Ascending aorta (tissue), 2 donors: ENCODE measurements at regions not wholly inside any gene's neighbourhood (a gene's known extent, or its start where the extent isn't known, plus 50 kb on each side); places are given as distances from the start of the nearest gene placed in this dataset.
"Not testable (repeated sequence)": the region's sequence is repeated elsewhere in the genome, so short reads cannot be mapped to it uniquely, and the experiment has no call there.

Source experiments
- DNase-seq, 2 donors: peaks; one replicate each; pipeline ENCODE4 v3.0.0-alpha.2; 2019; ENCODE audit warnings: low spot score in 2 of 2
- H3K27ac ChIP-seq, 2 donors: fragments of 200-600 bp; sonication (generic); one replicate each; pipeline ENCODE4 v1.5.1; 2016 to 2017; ENCODE audit warnings: mild to moderate bottlenecking in 1 of 2
- H3K27me3 ChIP-seq: fragments of 200-600 bp; sonication (generic); one replicate; pipeline ENCODE4 v1.5.1; 2017
- H3K36me3 ChIP-seq, 2 donors: fragments of 200-600 bp; sonication (generic); one replicate each; pipeline ENCODE4 v1.5.1; 2016
- H3K4me1 ChIP-seq, 2 donors: fragments of 200-600 bp; sonication (generic); one replicate each; pipeline ENCODE4 v1.5.1; 2016 to 2017; ENCODE audit warnings: mild to moderate bottlenecking in 1 of 2
- H3K4me3 ChIP-seq, 2 donors: fragments of 200-600 bp; sonication (generic); one replicate each; pipeline ENCODE4 v1.5.1; 2016 to 2017; ENCODE audit warnings: mild to moderate bottlenecking in 1 of 2
- H3K9me3 ChIP-seq, 2 donors: fragments of 200-600 bp; sonication (generic); one replicate each; pipeline ENCODE4 v1.5.1; 2016
- intact Hi-C: fragments of 100-400 bp; cut with DNase I; formaldehyde crosslinking; loops from one replicate; pipeline ENCODE4 v1.15.1; 2023
- TF ChIP-seq, protein P1 (sequence below), 3 experiments: fragments of 200-600 bp in 2 of 3; fragments of 450-650 bp in 1 of 3; sonication (generic) in 2 of 3; IDR thresholded peaks; one replicate each; pipeline ENCODE4 v1.5.1; 2016 to 2019; ENCODE audit warnings: antibody characterized with exemption in 3 of 3, mild to moderate bottlenecking in 1 of 3, moderate library complexity in 1 of 3

DNA sequence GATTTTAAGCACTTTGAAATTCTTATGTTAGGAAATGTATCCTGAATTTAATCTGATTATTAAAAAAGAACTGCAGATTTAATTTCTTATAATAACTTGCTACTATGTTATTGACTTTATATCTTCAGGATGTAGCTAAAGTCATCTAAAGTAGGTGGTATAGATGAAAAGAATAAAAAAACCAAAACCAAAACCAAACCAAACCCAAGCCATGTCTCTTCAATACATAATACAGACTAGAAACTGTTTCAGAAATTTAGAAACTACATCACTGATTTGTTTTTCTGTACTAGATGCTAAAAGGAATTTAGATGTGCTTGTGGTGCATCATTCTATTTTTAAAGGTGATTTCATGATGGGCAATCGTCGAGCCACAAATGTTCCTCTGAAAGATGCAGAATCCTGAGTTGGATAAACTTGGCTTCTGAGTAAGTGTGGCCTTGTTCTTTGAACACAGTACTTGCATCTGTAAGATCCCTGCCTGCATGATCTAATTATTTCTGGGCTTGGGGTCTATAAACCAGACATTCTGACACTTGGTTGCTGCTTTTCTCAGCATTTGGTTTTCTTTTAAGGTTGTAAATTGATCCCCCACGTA lies 287.1 kb upstream of the SUCLG2 start:
- no peaks in the 10 kb centered on the region for H3K9me3 ChIP-seq
- TF ChIP-seq, protein P1, sequence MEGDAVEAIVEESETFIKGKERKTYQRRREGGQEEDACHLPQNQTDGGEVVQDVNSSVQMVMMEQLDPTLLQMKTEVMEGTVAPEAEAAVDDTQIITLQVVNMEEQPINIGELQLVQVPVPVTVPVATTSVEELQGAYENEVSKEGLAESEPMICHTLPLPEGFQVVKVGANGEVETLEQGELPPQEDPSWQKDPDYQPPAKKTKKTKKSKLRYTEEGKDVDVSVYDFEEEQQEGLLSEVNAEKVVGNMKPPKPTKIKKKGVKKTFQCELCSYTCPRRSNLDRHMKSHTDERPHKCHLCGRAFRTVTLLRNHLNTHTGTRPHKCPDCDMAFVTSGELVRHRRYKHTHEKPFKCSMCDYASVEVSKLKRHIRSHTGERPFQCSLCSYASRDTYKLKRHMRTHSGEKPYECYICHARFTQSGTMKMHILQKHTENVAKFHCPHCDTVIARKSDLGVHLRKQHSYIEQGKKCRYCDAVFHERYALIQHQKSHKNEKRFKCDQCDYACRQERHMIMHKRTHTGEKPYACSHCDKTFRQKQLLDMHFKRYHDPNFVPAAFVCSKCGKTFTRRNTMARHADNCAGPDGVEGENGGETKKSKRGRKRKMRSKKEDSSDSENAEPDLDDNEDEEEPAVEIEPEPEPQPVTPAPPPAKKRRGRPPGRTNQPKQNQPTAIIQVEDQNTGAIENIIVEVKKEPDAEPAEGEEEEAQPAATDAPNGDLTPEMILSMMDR (IDR thresholded peaks at IDR 0.05): no peak
- no peak overlapping the region for H3K27ac ChIP-seq
- H3K4me3 ChIP-seq: no peak overlapping the region
- no peaks in the 10 kb centered on the region for H3K27me3 ChIP-seq
- no peak for DNase-seq
- intact Hi-C loops: no loop called here
- no peaks in the 10 kb centered on the region for H3K4me1 ChIP-seq
- no peaks in the 10 kb centered on the region for H3K36me3 ChIP-seq

DNA sequence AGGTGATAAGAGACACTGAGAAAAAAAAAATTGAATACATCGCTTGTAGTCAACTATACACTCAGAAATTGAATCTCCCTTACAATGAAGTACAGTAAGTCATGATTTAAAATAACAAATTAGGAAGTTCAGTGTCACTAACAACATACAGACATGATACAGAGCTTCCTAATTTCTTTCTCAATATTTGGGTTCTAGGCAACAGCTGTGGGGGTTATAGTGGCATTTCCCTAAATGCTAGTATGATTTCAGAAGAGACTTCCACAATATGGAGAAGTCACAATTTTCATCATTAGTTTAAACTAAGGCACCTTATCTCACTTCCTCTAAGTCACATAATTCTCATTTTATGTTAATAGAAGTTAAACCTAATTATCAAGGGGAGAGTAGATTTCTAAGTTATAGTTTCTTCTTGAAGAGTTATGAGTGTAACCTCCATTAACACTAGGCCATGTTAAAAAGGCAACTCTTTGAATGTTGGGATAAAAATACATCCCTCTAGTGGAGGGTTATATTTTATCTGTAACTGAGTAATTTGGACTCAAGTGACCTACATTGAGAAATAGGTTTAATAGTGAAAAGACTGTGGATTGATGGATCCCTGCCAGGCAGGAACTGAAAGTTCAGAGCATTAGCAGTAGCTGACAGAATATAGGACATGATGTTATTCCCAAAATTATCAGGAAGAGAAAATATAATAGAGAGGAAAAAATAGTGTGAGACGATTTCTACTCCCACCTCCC lies 286.0 kb upstream of the SUCLG2 start:
- Histone ChIP-seq H3K27me3 (no peaks in the 10 kb centered on the region), H3K4me1 (no peaks in the 10 kb centered on the region), H3K27ac (peak overlapping the region in 1 of 2 donors; percentile 9), H3K36me3 (no peaks in the 10 kb centered on the region), H3K9me3 (no peaks in the 10 kb centered on the region), H3K4me3 (peak overlapping the region in 1 of 2 donors; percentile 2)
- DNase-seq: peak in 1 of 2 donors; percentile 63
- TF ChIP-seq, protein P1 (IDR thresholded peaks at IDR 0.05): peak in 1 of 3 experiments; percentile 9
- intact Hi-C loops: no loop called here

DNA sequence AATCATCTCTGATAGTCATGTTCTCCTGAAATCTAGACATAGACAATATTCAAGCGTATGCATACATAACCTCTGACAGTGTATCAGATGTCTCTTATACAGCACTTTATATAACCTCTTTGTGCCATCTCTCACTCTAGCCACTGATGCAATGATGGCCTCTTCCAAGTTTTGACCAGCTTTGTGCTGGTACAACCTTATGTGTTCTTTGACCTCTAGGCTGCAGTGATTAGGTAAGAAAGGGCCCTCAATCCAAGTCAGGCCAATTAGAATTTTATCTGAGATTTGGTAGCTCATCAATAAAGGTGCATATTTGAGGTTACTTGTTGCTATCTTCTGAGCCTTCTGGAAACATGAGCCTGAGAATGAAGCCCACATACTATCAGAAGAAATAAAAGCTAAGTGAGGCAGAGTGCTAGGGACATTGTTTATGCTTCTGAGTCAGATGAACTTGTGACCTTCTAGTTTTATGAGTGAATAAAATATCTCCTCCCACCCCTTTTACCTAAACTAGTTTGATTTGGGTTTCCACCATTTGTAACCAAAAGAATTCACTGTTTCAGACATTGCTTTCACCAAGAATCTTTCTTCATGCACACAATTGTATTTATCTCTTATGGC lies 283.2 kb upstream of the SUCLG2 start:
- Histone ChIP-seq H3K4me3 (no peak overlapping the region), H3K36me3 (no peaks in the 10 kb centered on the region), H3K9me3 (no peaks in the 10 kb centered on the region), H3K27ac (no peak overlapping the region), H3K27me3 (no peaks in the 10 kb centered on the region), H3K4me1 (no peaks in the 10 kb centered on the region)
- no peak for DNase-seq
- TF ChIP-seq, protein P1 (IDR thresholded peaks at IDR 0.05): no peak
- intact Hi-C loops: no loop called here

DNA sequence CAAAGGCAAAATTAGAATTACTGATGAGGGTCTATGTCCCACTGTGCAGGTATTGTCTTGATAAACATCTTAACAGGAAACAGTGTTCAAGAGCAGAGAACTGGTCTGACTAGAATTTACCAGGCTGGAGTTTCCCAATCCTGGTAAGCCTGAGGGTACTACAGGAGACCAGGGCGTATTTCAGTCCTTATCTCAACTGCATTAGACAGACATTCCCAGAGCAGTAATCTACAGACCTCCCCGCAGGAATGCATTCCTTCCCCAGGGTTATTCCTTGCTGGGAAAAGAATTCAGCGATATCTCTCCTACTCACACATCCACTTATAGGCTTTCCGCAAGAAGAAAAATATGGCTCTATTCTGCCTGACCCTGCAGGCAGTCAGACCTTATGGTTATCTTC lies 276.0 kb upstream of the SUCLG2 start:
- intact Hi-C loops: not testable (repeated sequence)

DNA sequence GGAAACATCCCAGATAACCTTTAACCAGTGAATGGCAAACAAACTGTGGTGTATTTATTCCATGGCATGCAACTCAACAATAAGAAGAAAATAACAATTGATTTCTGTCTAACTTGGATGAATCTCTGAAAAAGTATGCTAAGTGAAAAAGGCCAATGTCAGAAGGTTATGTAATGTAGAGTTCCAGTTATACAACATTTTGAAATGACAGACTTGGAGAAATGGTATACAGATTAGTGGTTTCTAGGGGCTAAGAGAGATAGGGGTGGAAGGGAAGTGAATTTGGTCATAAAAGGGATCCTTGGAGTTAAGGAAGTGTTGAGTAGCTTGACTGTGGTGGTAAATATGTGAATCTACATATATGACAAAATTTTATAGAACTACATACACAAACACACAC lies 269.4 kb upstream of the SUCLG2 start:
- H3K27ac ChIP-seq: no peak overlapping the region
- H3K4me1 ChIP-seq: no peaks in the 10 kb centered on the region
- H3K27me3 ChIP-seq: no peaks in the 10 kb centered on the region
- TF ChIP-seq, protein P1 (IDR thresholded peaks at IDR 0.05): no peak
- no peaks in the 10 kb centered on the region for H3K36me3 ChIP-seq
- H3K9me3 ChIP-seq: peaks cover 0 to 13% of the 10 kb centered on the region in 2 donors
- intact Hi-C loops: no loop called here
- no peak for DNase-seq
- no peak overlapping the region for H3K4me3 ChIP-seq

More for the DNA sequence above, 276.0 kb upstream of the SUCLG2 start:
- H3K36me3 ChIP-seq, H3K4me1 ChIP-seq, H3K9me3 ChIP-seq, DNase-seq, H3K27ac ChIP-seq, H3K27me3 ChIP-seq, H3K4me3 ChIP-seq: not testable (repeated sequence)

- intact Hi-C loops: no loop called here
Measured at GRCh38 chr3:67920969-67921368, 266.6 kb upstream of the SUCLG2 start.

More at GRCh38 chr3:67920969-67921368, 266.6 kb upstream of the SUCLG2 start:
- TF ChIP-seq, protein P1 (IDR thresholded peaks at IDR 0.05): no peak
- Histone ChIP-seq H3K4me1 (no peaks in the 10 kb centered on the region), H3K27me3 (no peaks in the 10 kb centered on the region), H3K27ac (no peak overlapping the region), H3K9me3 (peaks cover 0 to 13% of the 10 kb centered on the region in 2 donors), H3K36me3 (no peaks in the 10 kb centered on the region), H3K4me3 (no peak overlapping the region)
- no peak for DNase-seq
